ENCODE measurements at regions not wholly inside any gene's neighbourhood (a gene's known extent, or its start where the extent isn't known, plus 50 kb on each side); places are given as distances from the start of the nearest gene placed in this dataset.

DNA sequence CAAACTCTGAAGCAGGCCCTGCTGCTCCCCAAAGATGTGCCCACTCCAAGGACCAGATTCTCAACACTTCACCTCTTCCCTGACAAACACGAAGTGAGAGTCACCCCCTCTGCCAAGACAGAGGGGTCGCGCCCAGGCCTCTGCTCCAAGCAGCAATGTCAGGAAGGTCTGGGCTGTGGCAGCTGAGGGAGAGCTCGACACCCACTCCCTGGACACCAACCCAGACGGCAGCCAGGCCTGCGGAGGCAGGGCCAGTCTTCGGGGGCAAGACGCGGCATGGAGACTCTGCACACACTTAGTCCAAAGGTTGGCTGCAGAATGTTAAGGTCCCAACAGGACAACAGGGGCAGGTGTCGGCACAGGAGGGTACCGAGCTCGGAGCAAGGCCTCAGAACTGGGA is 144.2 kb downstream of the DLL1 start:
- no peak for TF ChIP-seq SIN3A (IDR thresholded peaks at IDR 0.05; ENCODE audit: borderline replicate concordance, low read depth, low read length)
- TF ChIP-seq, protein P1, sequence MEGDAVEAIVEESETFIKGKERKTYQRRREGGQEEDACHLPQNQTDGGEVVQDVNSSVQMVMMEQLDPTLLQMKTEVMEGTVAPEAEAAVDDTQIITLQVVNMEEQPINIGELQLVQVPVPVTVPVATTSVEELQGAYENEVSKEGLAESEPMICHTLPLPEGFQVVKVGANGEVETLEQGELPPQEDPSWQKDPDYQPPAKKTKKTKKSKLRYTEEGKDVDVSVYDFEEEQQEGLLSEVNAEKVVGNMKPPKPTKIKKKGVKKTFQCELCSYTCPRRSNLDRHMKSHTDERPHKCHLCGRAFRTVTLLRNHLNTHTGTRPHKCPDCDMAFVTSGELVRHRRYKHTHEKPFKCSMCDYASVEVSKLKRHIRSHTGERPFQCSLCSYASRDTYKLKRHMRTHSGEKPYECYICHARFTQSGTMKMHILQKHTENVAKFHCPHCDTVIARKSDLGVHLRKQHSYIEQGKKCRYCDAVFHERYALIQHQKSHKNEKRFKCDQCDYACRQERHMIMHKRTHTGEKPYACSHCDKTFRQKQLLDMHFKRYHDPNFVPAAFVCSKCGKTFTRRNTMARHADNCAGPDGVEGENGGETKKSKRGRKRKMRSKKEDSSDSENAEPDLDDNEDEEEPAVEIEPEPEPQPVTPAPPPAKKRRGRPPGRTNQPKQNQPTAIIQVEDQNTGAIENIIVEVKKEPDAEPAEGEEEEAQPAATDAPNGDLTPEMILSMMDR (IDR thresholded peaks at IDR 0.05): no peak
- TF ChIP-seq SMC3 (IDR thresholded peaks at IDR 0.05; ENCODE audit: low read depth, low read length): no peak
- no peak for TF ChIP-seq MXI1 (IDR thresholded peaks at IDR 0.05; ENCODE audit: low read depth, low read length)
- TF ChIP-seq MEF2A (IDR thresholded peaks at IDR 0.05; ENCODE audit: borderline replicate concordance, low read depth): no peak
- TF ChIP-seq GATA2 (CRISPR knock-in tag; IDR thresholded peaks at IDR 0.05): no peak
- TF ChIP-seq RFX5 (IDR thresholded peaks at IDR 0.05; ENCODE audit: low read length): no peak
- TF ChIP-seq, protein P2, sequence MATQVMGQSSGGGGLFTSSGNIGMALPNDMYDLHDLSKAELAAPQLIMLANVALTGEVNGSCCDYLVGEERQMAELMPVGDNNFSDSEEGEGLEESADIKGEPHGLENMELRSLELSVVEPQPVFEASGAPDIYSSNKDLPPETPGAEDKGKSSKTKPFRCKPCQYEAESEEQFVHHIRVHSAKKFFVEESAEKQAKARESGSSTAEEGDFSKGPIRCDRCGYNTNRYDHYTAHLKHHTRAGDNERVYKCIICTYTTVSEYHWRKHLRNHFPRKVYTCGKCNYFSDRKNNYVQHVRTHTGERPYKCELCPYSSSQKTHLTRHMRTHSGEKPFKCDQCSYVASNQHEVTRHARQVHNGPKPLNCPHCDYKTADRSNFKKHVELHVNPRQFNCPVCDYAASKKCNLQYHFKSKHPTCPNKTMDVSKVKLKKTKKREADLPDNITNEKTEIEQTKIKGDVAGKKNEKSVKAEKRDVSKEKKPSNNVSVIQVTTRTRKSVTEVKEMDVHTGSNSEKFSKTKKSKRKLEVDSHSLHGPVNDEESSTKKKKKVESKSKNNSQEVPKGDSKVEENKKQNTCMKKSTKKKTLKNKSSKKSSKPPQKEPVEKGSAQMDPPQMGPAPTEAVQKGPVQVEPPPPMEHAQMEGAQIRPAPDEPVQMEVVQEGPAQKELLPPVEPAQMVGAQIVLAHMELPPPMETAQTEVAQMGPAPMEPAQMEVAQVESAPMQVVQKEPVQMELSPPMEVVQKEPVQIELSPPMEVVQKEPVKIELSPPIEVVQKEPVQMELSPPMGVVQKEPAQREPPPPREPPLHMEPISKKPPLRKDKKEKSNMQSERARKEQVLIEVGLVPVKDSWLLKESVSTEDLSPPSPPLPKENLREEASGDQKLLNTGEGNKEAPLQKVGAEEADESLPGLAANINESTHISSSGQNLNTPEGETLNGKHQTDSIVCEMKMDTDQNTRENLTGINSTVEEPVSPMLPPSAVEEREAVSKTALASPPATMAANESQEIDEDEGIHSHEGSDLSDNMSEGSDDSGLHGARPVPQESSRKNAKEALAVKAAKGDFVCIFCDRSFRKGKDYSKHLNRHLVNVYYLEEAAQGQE (IDR thresholded peaks at IDR 0.05; ENCODE audit: low read depth, low read length): no peak
- TF ChIP-seq EP300 (IDR thresholded peaks at IDR 0.05; ENCODE audit: borderline replicate concordance in 1 of 2, low read depth in 1 of 2, low read length in 1 of 2): no peak
- no peak for TF ChIP-seq RAD21 (IDR thresholded peaks at IDR 0.05; ENCODE audit: low read length)
- TF ChIP-seq, protein P3, sequence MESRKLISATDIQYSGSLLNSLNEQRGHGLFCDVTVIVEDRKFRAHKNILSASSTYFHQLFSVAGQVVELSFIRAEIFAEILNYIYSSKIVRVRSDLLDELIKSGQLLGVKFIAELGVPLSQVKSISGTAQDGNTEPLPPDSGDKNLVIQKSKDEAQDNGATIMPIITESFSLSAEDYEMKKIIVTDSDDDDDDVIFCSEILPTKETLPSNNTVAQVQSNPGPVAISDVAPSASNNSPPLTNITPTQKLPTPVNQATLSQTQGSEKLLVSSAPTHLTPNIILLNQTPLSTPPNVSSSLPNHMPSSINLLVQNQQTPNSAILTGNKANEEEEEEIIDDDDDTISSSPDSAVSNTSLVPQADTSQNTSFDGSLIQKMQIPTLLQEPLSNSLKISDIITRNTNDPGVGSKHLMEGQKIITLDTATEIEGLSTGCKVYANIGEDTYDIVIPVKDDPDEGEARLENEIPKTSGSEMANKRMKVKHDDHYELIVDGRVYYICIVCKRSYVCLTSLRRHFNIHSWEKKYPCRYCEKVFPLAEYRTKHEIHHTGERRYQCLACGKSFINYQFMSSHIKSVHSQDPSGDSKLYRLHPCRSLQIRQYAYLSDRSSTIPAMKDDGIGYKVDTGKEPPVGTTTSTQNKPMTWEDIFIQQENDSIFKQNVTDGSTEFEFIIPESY (IDR thresholded peaks at IDR 0.05; ENCODE audit: borderline replicate concordance, low read depth): no peak

All from SK-N-SH (cell line).